ENCODE measurements at regions not wholly inside any gene's neighbourhood (a gene's known extent, or its start where the extent isn't known, plus 50 kb on each side); places are given as distances from the start of the nearest gene placed in this dataset.

DNA sequence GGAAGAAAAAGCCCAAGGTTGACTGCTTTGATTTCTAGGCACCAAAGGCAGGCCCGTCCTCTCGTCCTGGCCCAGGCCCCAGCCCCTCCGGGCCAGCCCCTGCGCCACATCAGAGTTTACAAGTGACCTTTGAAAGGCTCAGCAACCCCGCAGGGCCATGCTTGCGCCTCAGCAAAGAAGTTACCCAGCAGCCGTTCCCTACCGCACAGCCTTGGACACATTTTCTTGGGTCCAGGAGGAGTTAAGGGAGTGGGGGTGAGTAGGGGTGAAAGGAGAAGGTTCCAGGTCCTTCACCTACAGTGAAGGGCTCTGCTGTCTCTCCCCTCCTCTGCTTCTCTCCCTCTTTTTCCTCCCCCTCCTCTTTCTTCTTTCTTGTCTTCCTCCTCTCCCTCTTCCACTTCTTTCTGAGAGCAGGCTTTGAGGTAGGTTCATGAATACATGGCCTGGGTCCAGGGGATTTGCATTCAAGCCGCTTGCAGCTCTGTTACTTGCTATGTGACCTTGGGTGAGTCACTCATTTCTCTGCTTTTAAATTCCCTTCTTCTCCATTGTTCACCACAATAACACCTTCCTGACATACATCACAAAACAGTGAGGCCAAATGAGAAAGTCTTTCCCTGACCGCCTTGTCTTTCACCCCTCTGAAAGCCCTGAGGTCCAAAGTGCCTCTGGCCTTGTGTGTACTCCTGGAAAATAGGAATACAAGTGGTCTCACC is 223.3 kb upstream of the TPRG1 start:
- no peak for TF ChIP-seq CTCF (IDR thresholded peaks at IDR 0.05)

GRCh38 chr3:188948997-188949389 is 222.8 kb upstream of the TPRG1 start:
- no peak for TF ChIP-seq CTCF (IDR thresholded peaks at IDR 0.05)

GRCh38 chr3:188949456-188949855 is 222.3 kb upstream of the TPRG1 start:
- TF ChIP-seq CTCF (IDR thresholded peaks at IDR 0.05): no peak

DNA sequence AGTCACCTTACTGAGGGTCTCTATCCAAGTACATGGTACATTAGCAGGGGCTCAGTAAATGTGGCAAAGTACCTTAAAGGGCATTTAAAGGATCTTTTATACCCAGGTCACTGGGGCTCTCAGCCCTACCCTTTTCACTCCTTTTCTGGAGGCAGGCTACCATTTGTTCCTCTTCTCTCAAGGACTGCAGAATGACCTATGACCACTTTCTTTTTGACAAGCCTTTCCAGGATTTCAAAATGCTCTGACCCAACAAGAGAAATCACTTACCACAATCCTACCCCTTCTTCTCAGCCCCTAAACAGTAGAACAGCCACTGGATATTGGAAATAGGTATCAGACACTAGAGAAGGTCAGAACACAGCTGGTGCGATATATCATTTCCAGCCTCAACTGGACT is 221.8 kb upstream of the TPRG1 start:
- no peak for TF ChIP-seq CTCF (IDR thresholded peaks at IDR 0.05)

GRCh38 chr3:188950832-188951489 is 220.8 kb upstream of the TPRG1 start:
- TF ChIP-seq CTCF (IDR thresholded peaks at IDR 0.05): no peak

- no peak for TF ChIP-seq CTCF (IDR thresholded peaks at IDR 0.05)
Observed at GRCh38 chr3:188951734-188952133, 220.0 kb upstream of the TPRG1 start.

DNA sequence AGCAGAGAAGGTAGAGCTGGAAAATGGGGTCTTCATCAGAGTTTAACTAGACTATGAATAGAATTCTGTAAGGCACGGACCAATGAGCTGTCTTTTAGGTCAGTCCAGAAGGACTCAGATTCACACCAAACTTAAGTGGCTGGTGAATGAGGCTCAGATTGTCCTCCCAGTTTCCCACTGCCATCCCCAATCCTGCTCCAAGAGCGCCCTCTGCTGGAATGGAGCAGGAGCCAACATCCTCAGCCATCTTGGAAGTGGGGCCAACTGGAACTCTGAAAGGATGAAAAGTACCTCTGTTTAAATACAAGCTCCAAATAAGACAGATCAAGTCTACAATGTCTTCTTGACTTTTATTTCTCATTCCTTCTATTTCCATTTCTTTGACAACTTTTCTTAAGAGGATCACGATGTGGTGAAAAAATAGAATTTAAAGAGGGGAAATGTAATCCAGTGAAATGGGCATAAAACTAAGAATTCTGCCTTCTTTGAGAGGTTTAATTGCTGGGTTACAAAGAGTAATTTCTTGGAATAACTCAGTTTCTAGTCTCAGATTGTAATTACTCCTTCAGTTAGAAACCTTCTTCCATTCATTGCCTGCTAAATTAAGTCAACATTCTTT is 217.1 kb upstream of the TPRG1 start:
- peak; percentile 93 for TF ChIP-seq CTCF (IDR thresholded peaks at IDR 0.05)
